ENCODE measurements at regions not wholly inside any gene's neighbourhood (a gene's known extent, or its start where the extent isn't known, plus 50 kb on each side); places are given as distances from the start of the nearest gene placed in this dataset.
"Not testable (repeated sequence)": the region's sequence is repeated elsewhere in the genome, so short reads cannot be mapped to it uniquely, and the experiment has no call there.

GRCh38 chr13:110046811-110047210, 260.1 kb downstream of the COL4A1 start:
- ATAC-seq (ENCODE audit: poor library complexity) (peak; percentile 25), DNase-seq (no peak)
- intact Hi-C loops (cut with DNase I) = no loop called here

- no peak for ATAC-seq (ENCODE audit: poor library complexity)
- no peak for DNase-seq
- intact Hi-C loops (cut with DNase I) = no loop called here
Observed at GRCh38 chr13:110045919-110046318, 259.5 kb upstream of the IRS2 start.

GRCh38 chr13:110045202-110045601, 258.8 kb upstream of the IRS2 start:
- DNase-seq (no peak), ATAC-seq (ENCODE audit: poor library complexity) (no peak)
- intact Hi-C loops (cut with DNase I) = no loop called here

GRCh38 chr13:110044551-110045111, 258.2 kb upstream of the IRS2 start:
- ATAC-seq (ENCODE audit: poor library complexity) (no peak), DNase-seq (no peak)
- intact Hi-C loops (cut with DNase I) = no loop called here

GRCh38 chr13:110042253-110042950, 256.0 kb upstream of the IRS2 start:
- intact Hi-C loops (cut with DNase I) = no loop called here
- DNase-seq (no peak), ATAC-seq (ENCODE audit: poor library complexity) (no peak)

- DNase-seq; intact Hi-C loops (cut with DNase I); ATAC-seq (ENCODE audit: poor library complexity): not testable (repeated sequence)
Observed at GRCh38 chr13:110041638-110042037, 255.3 kb upstream of the IRS2 start.

GRCh38 chr13:110037925-110038573, 251.7 kb upstream of the IRS2 start:
- no peak for DNase-seq
- no peak for ATAC-seq (ENCODE audit: poor library complexity)
- intact Hi-C loops (cut with DNase I) = no loop called here

GRCh38 chr13:110036060-110036459, 249.7 kb upstream of the IRS2 start:
- intact Hi-C loops (cut with DNase I) = no loop called here
- DNase-seq (no peak), ATAC-seq (ENCODE audit: poor library complexity) (no peak)

- no peak for DNase-seq
- no peak for ATAC-seq (ENCODE audit: poor library complexity)
- intact Hi-C loops (cut with DNase I) = no loop called here
Observed at GRCh38 chr13:110034031-110034549, 247.7 kb upstream of the IRS2 start.

GRCh38 chr13:110032969-110033368, 246.6 kb upstream of the IRS2 start:
- no peak for ATAC-seq (ENCODE audit: poor library complexity)
- DNase-seq = no peak
- intact Hi-C loops (cut with DNase I) = no loop called here

GRCh38 chr13:110030394-110030928, 244.1 kb upstream of the IRS2 start:
- ATAC-seq (ENCODE audit: poor library complexity) = no peak
- intact Hi-C loops (cut with DNase I) = no loop called here
- DNase-seq = no peak

- intact Hi-C loops (cut with DNase I) = no loop called here
- no peak for ATAC-seq (ENCODE audit: poor library complexity)
- no peak for DNase-seq
Observed at GRCh38 chr13:110028838-110029621, 242.6 kb upstream of the IRS2 start.

- ATAC-seq (ENCODE audit: poor library complexity) = no peak
- no peak for DNase-seq
- intact Hi-C loops (cut with DNase I) = no loop called here
Observed at GRCh38 chr13:110028311-110028710, 241.9 kb upstream of the IRS2 start.

GRCh38 chr13:110027470-110028240, 241.3 kb upstream of the IRS2 start:
- DNase-seq = no peak
- intact Hi-C loops (cut with DNase I) = no loop called here
- ATAC-seq (ENCODE audit: poor library complexity) = no peak

GRCh38 chr13:110024645-110024980, 238.2 kb upstream of the IRS2 start:
- ATAC-seq (ENCODE audit: poor library complexity) (no peak), DNase-seq (no peak)
- intact Hi-C loops (cut with DNase I) = no loop called here

GRCh38 chr13:110023729-110024644, 237.6 kb upstream of the IRS2 start:
- intact Hi-C loops (cut with DNase I) = no loop called here
- DNase-seq (peak; percentile 65), ATAC-seq (ENCODE audit: poor library complexity) (peak; percentile 97)

- intact Hi-C loops (cut with DNase I) = no loop called here
- no peak for ATAC-seq (ENCODE audit: poor library complexity)
- no peak for DNase-seq
Observed at GRCh38 chr13:110018009-110018408, 231.6 kb upstream of the IRS2 start.
